NCI-H1694 treated with DMSO at 0.1 percent for 48 hours (cell line): ENCODE measurements at regions not wholly inside any gene's neighbourhood (a gene's known extent, or its start where the extent isn't known, plus 50 kb on each side); places are given as distances from the start of the nearest gene placed in this dataset.

Source experiments
- DNase-seq: peaks from one replicate; lab custom pipeline; 2025; lab: John Stamatoyannopoulos, UW

DNA sequence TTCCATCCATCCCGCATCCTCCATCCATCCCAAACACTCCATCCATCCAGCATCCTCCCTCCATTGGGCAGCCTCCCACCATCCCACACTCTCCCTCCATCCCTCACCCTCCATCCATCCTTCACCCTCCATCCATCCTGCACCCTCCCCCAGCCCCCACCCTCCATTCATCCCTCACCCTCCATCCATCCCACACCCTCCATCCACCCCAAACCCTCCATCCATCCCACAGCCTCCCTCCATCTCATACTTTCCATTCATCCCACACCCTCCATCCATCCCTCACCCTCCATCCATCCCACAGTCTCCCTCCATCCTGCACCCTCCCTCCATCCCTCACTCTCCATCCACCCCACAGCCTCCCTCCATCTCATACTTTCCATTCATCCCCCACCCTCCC lies 60.4 kb downstream of the FOXI2 start:
- no peak for DNase-seq

DNA sequence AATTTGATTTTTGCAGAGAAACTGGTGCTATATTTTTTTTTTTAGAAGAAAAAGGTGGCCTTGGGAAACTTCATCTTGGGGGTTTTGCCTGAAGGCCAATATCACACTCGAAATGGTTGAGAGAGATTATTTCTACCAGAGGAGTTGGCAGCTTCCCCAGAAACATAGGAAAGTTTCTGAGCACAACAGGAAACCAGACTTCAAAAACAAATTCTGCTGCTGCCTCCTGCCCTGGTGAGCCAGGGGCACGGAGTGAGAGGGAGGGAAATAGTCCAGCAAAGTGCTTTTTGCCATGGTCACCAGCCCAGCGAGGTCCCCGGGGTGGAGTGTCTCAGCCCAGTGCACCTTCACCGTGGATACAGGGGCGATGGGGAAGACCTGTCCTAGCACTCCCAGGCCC lies 61.1 kb downstream of the FOXI2 start:
- no peak for DNase-seq

DNA sequence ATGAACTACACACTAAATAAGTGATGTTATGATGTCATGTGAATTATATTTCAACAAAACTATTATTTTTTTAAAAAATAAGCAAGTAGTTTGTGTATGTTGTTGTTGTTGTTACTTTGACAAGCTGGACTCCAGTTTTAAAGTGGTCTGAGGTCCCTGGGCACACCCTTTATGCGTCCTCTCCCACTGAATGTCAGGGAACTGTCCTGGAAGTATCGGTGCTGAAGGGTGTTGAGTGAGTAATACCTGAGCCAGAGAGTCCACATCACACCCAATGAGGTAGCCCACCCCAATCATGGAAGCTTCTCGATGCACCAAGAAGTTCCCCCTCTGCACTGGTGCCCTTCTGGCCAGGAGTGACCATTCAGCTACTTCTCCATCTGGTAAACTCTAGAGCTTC lies 64.3 kb downstream of the FOXI2 start:
- DNase-seq, result no peak

DNA sequence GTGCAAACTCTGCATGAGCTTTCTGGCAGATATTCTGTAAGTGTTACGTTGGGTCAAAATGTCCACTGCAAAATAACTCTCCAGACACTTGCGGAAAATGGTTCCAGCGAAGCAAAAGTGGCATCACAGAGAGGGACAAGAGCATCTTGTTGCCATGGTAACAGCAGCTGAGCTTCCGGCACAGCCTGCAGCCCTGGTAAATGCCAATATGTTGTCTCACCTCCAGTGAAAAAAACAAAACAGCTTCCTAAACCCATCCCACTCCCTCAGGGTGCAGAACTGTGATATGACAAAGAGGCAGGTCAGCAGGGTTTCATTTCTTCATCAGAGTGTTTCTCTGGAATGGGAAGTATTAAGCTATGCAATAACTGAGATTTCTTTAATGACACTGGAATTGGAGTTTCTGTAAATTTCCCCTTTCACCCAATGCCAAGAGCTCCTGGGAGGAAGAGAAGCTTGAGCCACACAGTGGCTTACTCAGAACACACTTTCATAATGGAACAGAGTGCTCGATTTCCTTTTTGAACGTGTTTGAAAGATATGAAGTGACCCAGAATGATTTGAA lies 65.6 kb downstream of the FOXI2 start:
- DNase-seq, result no peak

DNA sequence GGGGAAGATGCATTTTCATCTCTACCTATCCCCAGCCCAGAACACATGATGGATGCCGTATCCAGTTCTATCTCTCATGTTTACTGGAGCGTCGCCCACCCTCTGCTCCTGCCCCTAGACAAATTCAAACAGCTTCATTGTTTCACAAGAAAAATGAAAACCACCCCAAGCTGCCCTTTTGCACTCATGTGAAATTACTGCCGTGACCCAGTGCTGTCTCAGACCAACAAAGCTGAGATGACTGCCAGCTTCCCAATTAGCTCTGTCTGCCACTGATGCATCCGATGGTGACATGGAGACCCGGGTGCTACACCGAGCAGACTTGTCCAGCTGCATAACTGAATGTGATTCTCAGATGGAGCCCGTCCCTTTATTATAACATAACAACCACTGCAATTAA lies 67.7 kb downstream of the FOXI2 start:
- no peak for DNase-seq

DNA sequence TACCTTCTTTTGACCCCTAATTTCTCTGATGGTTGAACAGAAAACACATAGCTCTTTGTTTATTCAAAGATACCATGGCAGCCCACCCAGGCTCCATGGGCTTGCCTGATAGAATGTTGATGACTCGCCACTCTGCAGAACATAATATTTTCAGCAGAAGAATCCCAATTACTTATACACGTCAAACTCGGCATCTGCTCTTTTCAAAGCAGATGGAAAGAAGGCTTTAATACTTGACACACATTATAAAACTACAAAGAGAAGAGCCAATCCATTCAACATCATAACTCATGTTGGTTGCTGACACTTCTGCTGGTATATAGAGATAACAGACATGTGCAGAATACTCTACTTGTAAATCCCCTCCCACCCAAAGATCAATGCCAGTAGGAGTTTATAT lies 69.0 kb downstream of the FOXI2 start:
- DNase-seq, result peak; percentile 7

DNA sequence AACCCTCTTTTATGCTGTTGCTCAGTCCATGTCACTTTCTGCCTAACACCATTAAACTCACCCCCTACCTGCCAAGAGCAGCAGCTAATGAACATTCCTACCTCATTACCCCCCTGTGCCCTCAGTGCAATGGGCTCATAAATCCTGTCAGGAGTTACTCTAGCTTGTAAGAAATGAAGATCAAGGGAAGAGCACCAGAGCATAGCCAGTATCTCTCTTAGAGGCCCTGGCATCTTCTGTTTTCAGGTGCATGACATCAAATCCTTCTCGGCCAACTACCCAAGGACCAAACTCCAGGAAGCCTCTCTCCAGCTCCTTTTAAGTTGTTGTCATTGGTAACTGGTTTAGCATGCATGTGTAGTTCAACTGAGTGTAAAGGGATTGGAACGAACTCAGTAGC lies 75.1 kb downstream of the FOXI2 start:
- DNase-seq, result no peak

DNA sequence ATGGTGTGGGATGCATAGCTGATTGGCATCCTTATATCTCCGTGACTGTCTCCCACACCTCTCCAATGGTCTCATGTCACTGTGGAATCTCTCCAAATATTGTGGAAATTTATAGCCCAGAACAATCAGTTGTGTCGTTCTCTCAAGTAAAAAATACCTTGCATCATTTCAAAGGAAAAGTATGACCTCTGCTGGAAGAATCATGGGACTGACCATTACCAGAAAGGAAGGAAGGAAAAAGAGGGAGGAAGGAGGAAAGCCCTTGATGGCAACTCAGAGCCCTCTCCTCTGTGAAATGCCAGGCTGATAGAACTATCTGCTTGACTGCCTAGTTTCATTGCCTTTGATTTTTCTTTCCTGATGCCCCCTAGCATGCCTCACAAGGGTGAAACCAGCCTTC lies 76.3 kb downstream of the FOXI2 start:
- DNase-seq, result no peak

DNA sequence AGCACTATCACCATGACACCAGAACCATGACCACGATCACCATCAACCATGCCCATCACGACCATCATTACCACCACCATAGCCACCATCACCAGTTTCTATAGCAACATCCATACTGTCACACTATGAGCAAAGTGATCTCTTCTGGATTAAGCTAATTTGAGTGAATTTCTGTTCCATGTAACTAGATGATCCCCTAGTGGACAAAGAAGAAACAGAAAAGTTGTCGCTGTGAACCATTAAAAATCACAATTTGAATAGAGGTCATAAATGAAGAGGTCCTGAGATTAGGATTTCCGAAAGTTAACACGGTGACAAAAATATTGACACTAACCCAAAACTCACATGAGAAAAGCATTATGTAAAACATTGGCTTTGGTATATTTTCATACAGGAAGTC lies 77.6 kb downstream of the CLRN3 start:
- no peak for DNase-seq

DNA sequence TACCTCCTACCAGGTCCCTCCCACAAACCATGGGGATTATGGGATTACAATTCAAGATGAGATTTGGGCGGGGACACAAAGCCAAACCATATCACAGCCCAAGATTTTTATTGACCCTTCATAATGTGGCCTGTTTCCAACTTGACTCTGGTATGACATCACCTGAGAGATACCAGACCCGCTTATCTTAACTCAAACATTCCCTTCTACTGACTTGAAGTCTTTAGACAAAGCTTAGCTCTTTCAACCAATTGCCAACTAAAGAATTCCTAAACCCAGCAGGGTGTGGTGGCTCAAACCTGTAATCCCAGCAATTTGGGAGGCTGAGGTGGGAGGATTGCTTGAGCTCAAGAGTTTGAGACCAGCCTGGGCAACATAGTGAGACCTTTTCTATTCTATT lies 67.9 kb downstream of the CLRN3 start:
- no peak for DNase-seq

DNA sequence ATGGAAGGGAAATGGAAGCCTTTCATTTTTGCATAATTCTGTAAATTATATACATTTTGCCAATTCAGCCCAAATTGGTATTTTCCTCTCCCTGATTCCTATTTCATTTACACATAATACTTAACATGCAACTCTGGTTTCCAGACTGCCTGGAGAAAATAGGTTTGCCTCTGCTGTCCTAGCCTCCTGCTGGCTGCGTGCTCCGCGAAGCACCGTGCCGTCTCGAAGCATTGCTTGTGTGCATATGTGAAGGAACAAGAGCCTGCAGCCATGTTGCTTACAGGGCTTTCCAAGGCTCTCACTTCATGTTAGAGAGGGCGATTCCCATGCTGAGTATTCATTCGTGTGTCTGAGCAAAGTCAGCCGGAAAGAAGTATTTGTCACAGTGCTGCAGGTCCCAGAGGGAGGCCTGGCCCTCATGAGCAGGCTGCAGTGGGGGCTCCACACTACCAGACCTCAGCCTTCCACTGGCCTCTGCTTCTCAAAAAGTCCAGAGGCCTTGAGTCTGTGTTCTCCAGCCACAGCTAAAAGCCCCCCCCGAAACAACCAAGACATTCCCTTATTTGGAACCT lies 66.5 kb downstream of the CLRN3 start:
- DNase-seq, result no peak

DNA sequence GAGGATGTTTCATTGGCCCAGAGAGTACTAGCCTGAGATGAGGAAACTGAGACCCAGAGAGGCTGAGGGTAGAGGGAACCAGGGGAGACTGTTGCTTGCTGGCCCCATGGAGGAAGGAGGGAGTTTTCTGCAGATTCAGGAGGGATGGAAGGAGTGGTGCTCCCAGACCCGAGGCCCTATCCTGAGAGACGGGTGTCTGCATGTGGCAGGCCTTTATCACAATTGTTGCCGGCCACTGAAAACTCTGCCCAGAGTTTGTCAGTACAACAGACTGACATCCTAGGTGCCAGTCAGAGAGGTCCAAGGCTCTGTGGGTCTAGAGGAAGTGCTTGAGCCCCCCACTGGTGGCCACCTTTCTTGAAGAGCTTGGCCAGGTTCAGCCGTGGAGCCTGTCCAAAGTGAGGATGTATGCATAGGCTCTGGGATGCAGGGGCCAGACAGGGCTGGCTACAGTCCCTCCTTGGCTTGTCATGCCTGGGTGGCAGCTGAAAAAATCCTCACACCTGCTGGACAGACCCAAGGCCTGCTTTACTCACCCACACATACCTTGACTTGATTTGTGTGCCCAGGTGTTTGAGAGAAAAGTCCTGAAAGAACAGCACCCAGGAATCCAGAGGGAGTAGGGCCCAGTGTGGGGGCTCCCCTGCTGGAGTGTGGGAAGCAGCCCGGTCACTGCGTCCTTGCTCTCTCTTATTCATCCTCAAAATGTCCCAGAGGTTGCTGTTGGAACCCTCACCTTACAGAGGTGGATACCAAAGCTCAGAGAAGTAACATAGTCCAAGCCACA lies 65.2 kb downstream of the CLRN3 start:
- no peak for DNase-seq
